22Rv1 (cell line): ENCODE measurements at regions not wholly inside any gene's neighbourhood (a gene's known extent, or its start where the extent isn't known, plus 50 kb on each side); places are given as distances from the start of the nearest gene placed in this dataset.

Source experiments
- ZFX ChIP-seq: fragments of 450-650 bp; IDR thresholded peaks from 2 replicates; pipeline ENCODE4 v1.6.1; 2017; ENCODE audit warnings: antibody characterized with exemption, borderline replicate concordance
- TF ChIP-seq, protein P1 (sequence below): fragments of 450-650 bp; IDR thresholded peaks from 2 replicates; pipeline ENCODE4 v1.5.1; 2017; ENCODE audit warnings: mild to moderate bottlenecking

DNA sequence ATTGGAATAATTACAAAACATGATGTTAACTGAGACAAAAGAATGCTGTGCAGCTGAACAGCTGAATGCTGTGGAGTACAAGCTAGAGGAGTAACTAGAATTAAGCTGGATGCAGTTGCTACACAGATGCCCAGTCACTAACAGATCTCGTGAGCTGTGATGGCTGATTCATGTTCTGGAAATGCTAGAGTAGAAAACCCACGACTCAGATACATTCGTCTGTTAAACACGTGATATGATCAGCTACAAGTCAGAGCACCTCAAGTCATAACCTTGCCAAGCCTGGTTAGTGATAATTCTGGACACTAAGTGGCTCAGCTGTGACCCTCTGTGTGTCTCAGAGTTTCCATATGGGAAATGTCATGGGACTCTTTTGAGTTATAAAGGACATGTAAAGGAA, 89.7 kb upstream of the ESRRG start:
- TF ChIP-seq, protein P1, sequence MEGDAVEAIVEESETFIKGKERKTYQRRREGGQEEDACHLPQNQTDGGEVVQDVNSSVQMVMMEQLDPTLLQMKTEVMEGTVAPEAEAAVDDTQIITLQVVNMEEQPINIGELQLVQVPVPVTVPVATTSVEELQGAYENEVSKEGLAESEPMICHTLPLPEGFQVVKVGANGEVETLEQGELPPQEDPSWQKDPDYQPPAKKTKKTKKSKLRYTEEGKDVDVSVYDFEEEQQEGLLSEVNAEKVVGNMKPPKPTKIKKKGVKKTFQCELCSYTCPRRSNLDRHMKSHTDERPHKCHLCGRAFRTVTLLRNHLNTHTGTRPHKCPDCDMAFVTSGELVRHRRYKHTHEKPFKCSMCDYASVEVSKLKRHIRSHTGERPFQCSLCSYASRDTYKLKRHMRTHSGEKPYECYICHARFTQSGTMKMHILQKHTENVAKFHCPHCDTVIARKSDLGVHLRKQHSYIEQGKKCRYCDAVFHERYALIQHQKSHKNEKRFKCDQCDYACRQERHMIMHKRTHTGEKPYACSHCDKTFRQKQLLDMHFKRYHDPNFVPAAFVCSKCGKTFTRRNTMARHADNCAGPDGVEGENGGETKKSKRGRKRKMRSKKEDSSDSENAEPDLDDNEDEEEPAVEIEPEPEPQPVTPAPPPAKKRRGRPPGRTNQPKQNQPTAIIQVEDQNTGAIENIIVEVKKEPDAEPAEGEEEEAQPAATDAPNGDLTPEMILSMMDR: no peak
- no peak for TF ChIP-seq ZFX
